AG04450 (cell line): ENCODE measurements at regions not wholly inside any gene's neighbourhood (a gene's known extent, or its start where the extent isn't known, plus 50 kb on each side); places are given as distances from the start of the nearest gene placed in this dataset.

Experiments
- CTCF ChIA-PET: fragments of 300-600, 350-600 bp; formaldehyde crosslinking; extraction: SDS; loops from one replicate; lab custom pipeline; 2022; ENCODE audit warnings: antibody characterized with exemption, inconsistent platforms; lab: Charles Lee
- POLR2A ChIA-PET: fragments of 350-600 bp; formaldehyde crosslinking; extraction: SDS; loops from one replicate; lab custom pipeline; 2021; ENCODE audit warnings: antibody characterized with exemption, inconsistent platforms; lab: Yijun Ruan, JAX
- DNase-seq: peaks from one replicate; pipeline ENCODE4 v3.0.0-alpha.2; 2011; ENCODE audit warnings: low read depth, low spot score
- H3K27ac ChIP-seq: one replicate; pipeline ENCODE4 v1.5.1; 2012; ENCODE audit warnings: low read depth, low read length, control low read depth
- H3K27me3 ChIP-seq: one replicate; pipeline ENCODE4 v1.6.0; 2012; ENCODE audit warnings: low read length; ENCODE audit not compliant: control insufficient read depth, insufficient read depth
- H3K4me3 ChIP-seq: 2 replicates; pipeline ENCODE4 v1.5.1; 2011; ENCODE audit warnings: mild to moderate bottlenecking, low read depth, low read length, control low read depth
- H3K9me3 ChIP-seq: 2 replicates; pipeline ENCODE4 v1.5.1; 2012; ENCODE audit warnings: low read length; ENCODE audit not compliant: control insufficient read depth, insufficient read depth
- TF ChIP-seq, protein P1 (sequence below): IDR thresholded peaks from 2 replicates; pipeline ENCODE4 v1.5.1; 2011; ENCODE audit warnings: low read depth, low read length, control low read depth, inconsistent platforms

DNA sequence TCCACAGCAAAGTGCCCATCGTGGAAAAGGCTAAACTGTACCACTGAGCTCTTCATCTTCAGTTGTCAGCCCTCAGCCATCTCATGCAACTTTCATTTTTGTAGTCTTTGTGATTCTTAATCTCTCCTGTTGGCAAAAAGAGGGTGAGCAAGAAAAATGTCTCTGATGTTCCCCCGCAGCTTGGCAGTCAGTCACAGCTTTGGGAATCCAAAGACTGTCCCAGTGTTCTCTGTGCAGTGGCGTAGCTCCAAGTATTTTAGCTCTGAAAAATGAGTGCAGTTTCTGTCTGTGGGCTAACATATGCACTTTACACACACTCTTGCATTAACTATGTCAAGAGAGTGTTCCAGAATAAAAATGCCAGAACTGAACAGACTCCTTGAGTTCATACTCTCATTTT lies 372.2 kb downstream of the TMEM232 start:
- DNase-seq: no peak
- TF ChIP-seq, protein P1, sequence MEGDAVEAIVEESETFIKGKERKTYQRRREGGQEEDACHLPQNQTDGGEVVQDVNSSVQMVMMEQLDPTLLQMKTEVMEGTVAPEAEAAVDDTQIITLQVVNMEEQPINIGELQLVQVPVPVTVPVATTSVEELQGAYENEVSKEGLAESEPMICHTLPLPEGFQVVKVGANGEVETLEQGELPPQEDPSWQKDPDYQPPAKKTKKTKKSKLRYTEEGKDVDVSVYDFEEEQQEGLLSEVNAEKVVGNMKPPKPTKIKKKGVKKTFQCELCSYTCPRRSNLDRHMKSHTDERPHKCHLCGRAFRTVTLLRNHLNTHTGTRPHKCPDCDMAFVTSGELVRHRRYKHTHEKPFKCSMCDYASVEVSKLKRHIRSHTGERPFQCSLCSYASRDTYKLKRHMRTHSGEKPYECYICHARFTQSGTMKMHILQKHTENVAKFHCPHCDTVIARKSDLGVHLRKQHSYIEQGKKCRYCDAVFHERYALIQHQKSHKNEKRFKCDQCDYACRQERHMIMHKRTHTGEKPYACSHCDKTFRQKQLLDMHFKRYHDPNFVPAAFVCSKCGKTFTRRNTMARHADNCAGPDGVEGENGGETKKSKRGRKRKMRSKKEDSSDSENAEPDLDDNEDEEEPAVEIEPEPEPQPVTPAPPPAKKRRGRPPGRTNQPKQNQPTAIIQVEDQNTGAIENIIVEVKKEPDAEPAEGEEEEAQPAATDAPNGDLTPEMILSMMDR: no peak
- Histone ChIP-seq H3K4me3 (no peak overlapping the region), H3K9me3 (no peaks in the 10 kb centered on the region), H3K27ac (no peak overlapping the region), H3K27me3 (no peaks in the 10 kb centered on the region)
- CTCF ChIA-PET: no interaction called here
- POLR2A ChIA-PET: no interaction called here

DNA sequence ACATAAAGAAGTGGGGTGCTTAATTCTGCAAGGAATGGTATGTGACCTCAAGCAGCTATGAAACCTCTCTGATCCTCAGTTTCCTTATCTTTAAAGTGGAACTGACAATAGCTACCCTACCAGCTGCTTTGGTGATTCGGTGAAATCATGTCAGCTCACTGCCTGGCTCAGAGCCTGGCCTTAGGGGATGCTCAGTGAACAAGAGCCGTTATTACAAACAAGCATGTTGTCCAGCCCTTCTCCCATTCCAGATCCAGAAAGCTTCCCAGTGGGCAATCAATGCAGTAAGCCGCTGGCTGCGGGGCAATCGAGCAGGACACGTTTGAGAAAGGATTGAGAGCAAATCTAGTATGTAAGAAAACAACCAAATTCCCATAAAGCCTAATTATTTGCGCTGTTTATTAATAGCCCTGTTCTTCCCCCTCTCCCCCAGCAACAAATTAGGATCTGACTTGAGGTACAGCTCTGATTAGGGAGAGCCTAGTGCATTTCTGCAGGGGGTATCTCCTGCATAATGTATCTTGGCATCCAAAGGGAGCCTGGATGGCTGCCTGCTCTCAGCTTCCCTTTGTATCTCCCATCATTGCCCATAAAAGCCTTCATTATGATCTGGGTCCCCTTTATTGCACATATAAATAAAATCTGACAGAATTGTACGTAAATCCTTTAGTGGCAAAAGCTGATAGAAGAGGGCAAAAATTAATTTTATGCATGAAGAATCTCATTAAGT lies 371.4 kb downstream of the TMEM232 start:
- H3K27me3 ChIP-seq: no peaks in the 10 kb centered on the region
- no peaks in the 10 kb centered on the region for H3K9me3 ChIP-seq
- TF ChIP-seq, protein P1: no peak
- H3K27ac ChIP-seq: no peak overlapping the region
- H3K4me3 ChIP-seq: no peak overlapping the region
- CTCF ChIA-PET: interaction anchor here (0.6 kb wide), 1 partner anchor 1674 kb away, joined by 3 read pairs; no protein-coding TSS in a partner anchor
- POLR2A ChIA-PET: no interaction called here
- no peak for DNase-seq

DNA sequence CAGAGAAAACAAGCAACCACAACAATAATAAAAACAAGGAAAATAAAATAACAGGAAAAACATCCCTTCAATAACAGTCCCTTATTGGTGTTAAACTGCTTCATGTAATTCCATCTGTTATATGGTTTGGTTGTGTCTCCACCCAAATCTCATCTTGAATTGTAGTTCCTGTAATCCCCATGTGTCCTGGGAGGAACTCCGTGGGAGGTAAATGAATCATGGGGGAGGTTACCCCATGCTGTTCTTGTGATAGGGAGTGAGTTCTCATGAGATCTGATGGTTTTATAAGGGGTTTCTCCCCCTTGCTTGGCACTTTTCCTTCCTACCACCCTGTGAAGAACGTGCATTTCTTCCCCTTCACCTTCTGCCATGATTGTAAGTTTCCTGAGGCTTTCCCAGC lies 369.8 kb downstream of the TMEM232 start:
- CTCF ChIA-PET: no interaction called here
- POLR2A ChIA-PET: no interaction called here
- TF ChIP-seq, protein P1: no peak
- Histone ChIP-seq H3K9me3 (no peaks in the 10 kb centered on the region), H3K4me3 (no peak overlapping the region), H3K27ac (no peak overlapping the region), H3K27me3 (no peaks in the 10 kb centered on the region)
- DNase-seq: no peak

DNA sequence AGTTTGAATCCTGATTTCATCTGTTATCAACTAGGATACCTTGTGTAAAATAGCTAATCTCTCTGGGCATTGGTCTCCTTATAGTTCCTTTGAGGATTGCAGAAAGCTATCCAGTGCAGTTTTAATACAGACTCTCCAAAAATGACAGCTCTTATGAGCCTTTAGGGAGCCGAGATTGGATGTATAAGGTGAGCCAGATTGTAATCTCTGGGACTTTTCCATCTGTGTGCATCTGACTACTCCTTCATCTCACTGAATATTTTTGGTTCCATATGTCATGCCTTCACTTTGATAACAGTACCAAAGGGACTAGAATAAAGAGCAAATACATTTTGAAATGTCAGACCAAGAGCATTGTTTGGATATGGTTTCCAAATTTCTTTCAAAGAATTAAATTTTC lies 367.2 kb downstream of the TMEM232 start:
- no peak for DNase-seq
- Histone ChIP-seq H3K27ac (no peak overlapping the region), H3K27me3 (no peaks in the 10 kb centered on the region), H3K4me3 (no peak overlapping the region), H3K9me3 (no peaks in the 10 kb centered on the region)
- TF ChIP-seq, protein P1: no peak
- CTCF ChIA-PET: no interaction called here
- POLR2A ChIA-PET: no interaction called here

DNA sequence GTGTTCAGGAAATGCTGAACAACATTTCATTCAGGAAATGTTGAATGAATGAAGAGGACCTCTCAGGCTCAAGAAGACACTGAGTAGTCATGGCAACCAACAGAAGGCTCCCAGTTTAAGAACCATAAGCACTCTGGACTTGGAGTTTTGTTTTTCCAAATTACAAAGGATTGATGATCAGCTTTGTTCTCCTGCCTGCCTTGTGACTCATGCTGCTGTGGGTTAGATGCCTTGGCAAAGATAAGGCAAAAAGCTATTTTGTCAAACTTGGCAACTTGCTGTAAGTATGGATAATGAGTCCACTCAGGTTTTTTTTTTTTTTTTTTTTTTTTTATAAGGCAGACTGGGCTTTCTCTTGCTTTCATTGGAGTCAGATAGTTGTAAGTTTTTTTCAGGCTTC lies 365.0 kb downstream of the TMEM232 start:
- CTCF ChIA-PET: no interaction called here
- TF ChIP-seq, protein P1: no peak
- Histone ChIP-seq H3K9me3 (no peaks in the 10 kb centered on the region), H3K4me3 (no peak overlapping the region), H3K27me3 (no peaks in the 10 kb centered on the region), H3K27ac (no peak overlapping the region)
- POLR2A ChIA-PET: no interaction called here
- DNase-seq: no peak
